ENCODE measurements at regions not wholly inside any gene's neighbourhood (a gene's known extent, or its start where the extent isn't known, plus 50 kb on each side); places are given as distances from the start of the nearest gene placed in this dataset.

DNA sequence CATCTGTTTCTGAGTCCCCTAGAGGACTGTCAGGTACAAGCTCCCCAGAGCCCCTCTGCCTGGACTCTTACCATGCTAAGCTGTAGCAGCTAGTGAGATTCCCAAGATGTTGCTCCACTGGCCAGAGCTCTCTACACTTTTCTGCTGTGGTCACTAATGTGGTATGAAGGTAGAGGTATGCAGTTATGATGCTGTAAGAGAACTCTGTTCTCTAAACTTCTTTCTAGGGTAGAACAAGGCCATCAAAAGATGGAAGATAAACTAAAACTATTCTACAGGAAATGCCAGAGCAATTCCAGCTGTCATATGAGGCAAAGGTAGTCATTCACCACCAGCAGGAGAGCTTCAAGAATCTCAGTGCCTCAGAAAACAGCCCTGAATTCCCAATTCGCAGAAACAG, 517.4 kb upstream of the ARRDC4 start:
- H3K27ac Mint-ChIP-seq = no peak overlapping the region
- H3K9me3 Mint-ChIP-seq = no peaks in the 10 kb centered on the region
- no peaks in the 10 kb centered on the region for H3K27me3 Mint-ChIP-seq (ENCODE audit: insufficient read depth)
- no peak for DNase-seq (ENCODE audit: low spot score)
- H3K4me3 Mint-ChIP-seq = no peak overlapping the region
- no peaks in the 10 kb centered on the region for H3K36me3 Mint-ChIP-seq (ENCODE audit: low read depth)
- intact Hi-C loops (cut with micrococcal nuclease) = no loop called here
- H3K4me1 Mint-ChIP-seq (ENCODE audit: low read depth) = no peaks in the 10 kb centered on the region

DNA sequence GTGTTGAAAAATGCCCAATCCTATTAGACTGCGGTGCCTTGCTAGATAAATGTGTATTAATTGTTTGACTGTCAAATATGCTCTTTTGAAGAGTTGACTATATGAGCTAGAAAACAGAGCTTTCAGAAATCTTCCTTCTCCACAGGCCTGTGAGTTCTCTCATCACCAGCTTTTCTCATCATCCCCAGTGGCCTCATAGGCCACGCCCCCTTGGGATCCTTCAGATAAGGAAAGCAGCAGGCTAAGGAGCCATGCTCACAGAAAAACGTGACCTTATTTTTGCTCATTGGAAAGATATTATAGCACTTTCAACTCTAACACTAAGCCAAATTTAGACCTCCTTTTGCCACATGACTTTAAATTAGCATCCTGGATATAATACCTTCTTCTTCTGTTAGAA, 514.4 kb upstream of the ARRDC4 start:
- H3K27me3 Mint-ChIP-seq (ENCODE audit: insufficient read depth) = no peaks in the 10 kb centered on the region
- DNase-seq (ENCODE audit: low spot score) = no peak
- intact Hi-C loops (cut with micrococcal nuclease) = no loop called here
- no peaks in the 10 kb centered on the region for H3K4me1 Mint-ChIP-seq (ENCODE audit: low read depth)
- H3K27ac Mint-ChIP-seq = no peak overlapping the region
- H3K4me3 Mint-ChIP-seq = no peak overlapping the region
- no peaks in the 10 kb centered on the region for H3K36me3 Mint-ChIP-seq (ENCODE audit: low read depth)
- H3K9me3 Mint-ChIP-seq = peaks cover 4% of the 10 kb centered on the region

DNA sequence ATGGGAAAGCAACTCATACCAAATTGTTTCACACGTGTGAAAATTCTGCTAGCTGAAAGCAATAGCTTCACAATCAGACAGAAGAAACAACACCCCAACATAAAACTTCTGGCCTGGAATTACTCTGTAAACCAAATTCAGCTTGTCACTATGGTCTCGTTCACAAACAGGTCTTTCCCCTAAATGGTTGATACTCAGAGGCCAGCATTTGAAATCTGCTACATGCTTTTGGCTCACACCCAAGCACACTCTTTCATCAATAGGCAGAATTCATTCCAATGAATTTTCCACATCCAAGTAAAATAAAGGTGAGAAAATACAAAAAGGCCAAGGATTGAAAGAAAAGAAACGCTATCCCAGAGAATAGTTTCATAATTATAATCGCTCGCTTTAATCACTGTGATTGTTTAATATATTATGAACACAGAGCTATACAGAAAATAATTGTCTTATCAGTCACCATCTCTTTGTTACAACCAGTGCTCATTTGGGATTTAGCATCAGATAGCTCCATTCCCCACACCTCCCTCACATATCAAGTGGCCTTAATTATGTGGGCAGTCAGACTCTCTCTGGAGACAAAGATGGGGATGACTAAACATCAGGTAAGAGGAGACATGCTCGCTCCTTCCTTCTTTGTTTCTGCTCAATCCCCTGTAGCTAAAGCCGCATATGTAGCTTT, 503.8 kb upstream of the ARRDC4 start:
- no peaks in the 10 kb centered on the region for H3K27me3 Mint-ChIP-seq (ENCODE audit: insufficient read depth)
- H3K4me1 Mint-ChIP-seq (ENCODE audit: low read depth) = no peaks in the 10 kb centered on the region
- intact Hi-C loops (cut with micrococcal nuclease) = no loop called here
- H3K4me3 Mint-ChIP-seq = no peak overlapping the region
- no peaks in the 10 kb centered on the region for H3K36me3 Mint-ChIP-seq (ENCODE audit: low read depth)
- H3K27ac Mint-ChIP-seq = no peak overlapping the region
- H3K9me3 Mint-ChIP-seq = no peaks in the 10 kb centered on the region
- no peak for DNase-seq (ENCODE audit: low spot score)

DNA sequence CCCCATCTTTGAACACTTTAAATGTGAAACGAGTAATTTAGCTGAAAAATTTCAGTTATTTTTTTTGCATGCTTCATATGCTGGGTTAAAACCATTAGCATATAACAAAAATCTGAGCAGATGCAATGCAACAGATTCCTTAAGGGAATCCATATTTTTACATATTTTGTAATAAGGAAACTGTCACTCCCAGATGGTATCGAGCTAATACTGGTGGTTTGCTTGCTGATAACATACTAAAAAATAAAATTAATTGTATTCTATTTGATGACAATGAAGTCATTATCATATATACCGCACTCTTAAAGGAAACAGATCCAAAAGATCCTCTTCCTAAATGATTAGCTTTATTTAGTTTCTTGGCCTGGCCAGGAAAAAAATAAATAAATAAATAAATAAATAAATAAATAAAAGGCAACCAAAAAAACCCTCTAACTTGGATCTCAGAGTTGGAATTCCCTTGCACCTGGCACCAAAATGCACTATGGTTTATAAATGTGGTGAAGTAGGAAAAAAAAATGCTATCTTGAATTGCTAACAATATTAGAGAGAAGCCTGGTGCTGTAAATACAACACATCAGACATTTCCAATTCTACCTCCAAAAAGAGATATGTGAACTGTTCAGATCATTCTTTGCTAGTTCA, 503.2 kb upstream of the ARRDC4 start:
- no peak for DNase-seq (ENCODE audit: low spot score)
- Mint-ChIP-seq H3K27me3 (ENCODE audit: insufficient read depth) (no peaks in the 10 kb centered on the region), H3K9me3 (no peaks in the 10 kb centered on the region), H3K36me3 (ENCODE audit: low read depth) (no peaks in the 10 kb centered on the region), H3K4me1 (ENCODE audit: low read depth) (no peaks in the 10 kb centered on the region), H3K4me3 (no peak overlapping the region), H3K27ac (no peak overlapping the region)
- intact Hi-C loops (cut with micrococcal nuclease) = no loop called here

DNA sequence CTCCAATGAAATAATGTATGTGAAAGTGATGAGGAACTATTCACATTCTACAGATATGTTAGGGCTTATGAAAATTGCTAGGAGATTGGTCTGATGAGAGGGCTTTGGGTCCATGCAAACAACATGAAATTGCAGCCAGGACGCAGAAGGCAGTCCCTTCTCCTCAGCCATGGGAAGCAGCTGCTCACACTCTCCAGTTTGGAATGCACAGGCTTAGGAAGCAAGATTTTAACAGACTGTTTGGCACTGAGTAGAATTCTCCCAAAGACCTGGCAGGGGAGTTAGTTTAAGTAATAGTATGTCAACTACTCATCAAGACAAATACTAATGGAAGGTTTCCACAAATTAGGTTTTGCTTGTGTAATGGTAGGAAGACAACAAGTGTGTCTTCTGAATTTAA, 500.7 kb upstream of the ARRDC4 start:
- H3K4me1 Mint-ChIP-seq (ENCODE audit: low read depth) = no peaks in the 10 kb centered on the region
- no peak for DNase-seq (ENCODE audit: low spot score)
- no peaks in the 10 kb centered on the region for H3K27me3 Mint-ChIP-seq (ENCODE audit: insufficient read depth)
- H3K4me3 Mint-ChIP-seq = no peak overlapping the region
- no peak overlapping the region for H3K27ac Mint-ChIP-seq
- intact Hi-C loops (cut with micrococcal nuclease) = no loop called here
- H3K9me3 Mint-ChIP-seq = no peaks in the 10 kb centered on the region
- no peaks in the 10 kb centered on the region for H3K36me3 Mint-ChIP-seq (ENCODE audit: low read depth)

DNA sequence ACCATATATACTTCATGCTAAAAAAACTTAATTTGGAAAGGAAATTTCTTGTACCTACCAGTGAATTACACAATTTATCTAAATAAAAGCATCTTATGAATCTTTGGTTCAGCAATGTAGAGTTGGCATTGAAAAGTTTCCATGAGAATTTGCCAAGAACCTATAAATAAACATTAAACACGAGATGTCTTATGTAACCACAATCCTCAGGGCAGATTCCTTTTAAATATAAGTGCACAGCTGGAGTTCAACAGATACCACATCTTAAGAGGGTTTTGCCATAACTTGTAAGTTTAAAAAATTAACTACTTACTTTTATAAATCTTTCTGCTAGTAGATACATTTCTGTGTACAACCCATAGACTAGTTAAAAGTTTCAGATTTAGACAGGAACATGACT, 499.3 kb upstream of the ARRDC4 start:
- Mint-ChIP-seq H3K36me3 (ENCODE audit: low read depth) (no peaks in the 10 kb centered on the region), H3K4me1 (ENCODE audit: low read depth) (no peaks in the 10 kb centered on the region), H3K27ac (no peak overlapping the region), H3K9me3 (no peaks in the 10 kb centered on the region), H3K4me3 (no peak overlapping the region), H3K27me3 (ENCODE audit: insufficient read depth) (no peaks in the 10 kb centered on the region)
- intact Hi-C loops (cut with micrococcal nuclease) = no loop called here
- DNase-seq (ENCODE audit: low spot score) = no peak

DNA sequence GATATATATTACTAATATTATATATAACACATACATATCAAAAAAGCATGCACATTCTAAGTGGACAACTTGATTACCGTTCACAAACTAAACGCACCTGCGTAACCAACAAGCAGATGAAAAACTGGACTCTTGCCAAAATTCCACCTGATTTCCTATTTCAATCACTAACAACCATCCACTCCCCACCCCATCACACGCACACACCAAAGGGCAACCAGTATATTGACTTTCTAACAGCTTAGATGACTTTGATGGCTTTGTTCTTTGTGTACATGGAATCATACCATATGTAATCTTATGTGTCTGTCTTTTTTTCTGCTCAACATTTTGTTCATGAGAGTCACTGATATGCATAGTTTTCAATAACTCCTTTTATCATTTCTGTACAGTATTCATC, 496.8 kb upstream of the ARRDC4 start:
- intact Hi-C loops (cut with micrococcal nuclease) = no loop called here
- Mint-ChIP-seq H3K9me3 (no peaks in the 10 kb centered on the region), H3K4me1 (ENCODE audit: low read depth) (no peaks in the 10 kb centered on the region), H3K27me3 (ENCODE audit: insufficient read depth) (no peaks in the 10 kb centered on the region), H3K36me3 (ENCODE audit: low read depth) (no peaks in the 10 kb centered on the region), H3K4me3 (no peak overlapping the region), H3K27ac (no peak overlapping the region)
- DNase-seq (ENCODE audit: low spot score) = no peak

DNA sequence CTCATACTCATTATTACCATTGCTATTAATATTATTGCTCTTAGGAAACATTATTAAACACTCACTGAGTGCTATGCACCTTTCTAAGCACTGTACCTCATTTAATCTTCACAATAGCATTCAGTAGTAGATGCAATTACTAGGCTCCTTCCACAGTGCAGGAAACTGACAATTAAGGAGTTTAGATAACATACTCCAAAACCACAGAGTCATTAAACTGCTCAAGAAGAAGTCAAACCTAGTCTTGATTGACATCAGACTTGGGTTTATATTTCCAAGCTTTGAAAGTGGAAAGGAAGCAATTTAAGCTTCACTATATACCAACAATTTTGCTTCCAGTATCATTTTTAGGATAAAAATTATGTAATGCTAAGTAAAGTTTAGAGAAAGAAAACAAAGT, 490.1 kb upstream of the ARRDC4 start:
- Mint-ChIP-seq H3K27me3 (ENCODE audit: insufficient read depth) (no peaks in the 10 kb centered on the region), H3K9me3 (no peaks in the 10 kb centered on the region), H3K27ac (no peak overlapping the region), H3K4me3 (no peak overlapping the region), H3K36me3 (ENCODE audit: low read depth) (no peaks in the 10 kb centered on the region), H3K4me1 (ENCODE audit: low read depth) (no peaks in the 10 kb centered on the region)
- no peak for DNase-seq (ENCODE audit: low spot score)
- intact Hi-C loops (cut with micrococcal nuclease) = no loop called here

DNA sequence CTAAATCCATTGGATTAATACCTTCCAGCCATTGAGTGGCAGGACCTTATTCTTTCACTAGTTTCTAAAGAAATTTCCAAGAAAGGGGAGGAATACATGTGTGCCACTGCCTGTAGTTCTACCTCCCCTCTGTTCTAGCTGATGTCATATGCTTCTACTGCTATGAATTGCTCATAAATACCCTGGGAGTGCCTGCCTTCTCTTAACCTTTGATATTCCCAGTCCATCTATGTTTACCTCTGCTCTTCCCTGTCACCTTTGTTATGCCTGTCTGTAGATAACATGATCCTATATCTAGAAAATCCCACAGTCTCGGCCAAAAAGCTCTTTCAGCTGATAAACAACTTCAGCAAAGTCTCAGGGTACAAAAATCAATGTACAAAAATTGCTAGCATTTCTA, 486.9 kb upstream of the ARRDC4 start:
- Mint-ChIP-seq H3K27ac (no peak overlapping the region), H3K27me3 (ENCODE audit: insufficient read depth) (no peaks in the 10 kb centered on the region), H3K4me3 (no peak overlapping the region), H3K4me1 (ENCODE audit: low read depth) (no peaks in the 10 kb centered on the region), H3K9me3 (no peaks in the 10 kb centered on the region), H3K36me3 (ENCODE audit: low read depth) (no peaks in the 10 kb centered on the region)
- no peak for DNase-seq (ENCODE audit: low spot score)
- intact Hi-C loops (cut with micrococcal nuclease) = no loop called here

DNA sequence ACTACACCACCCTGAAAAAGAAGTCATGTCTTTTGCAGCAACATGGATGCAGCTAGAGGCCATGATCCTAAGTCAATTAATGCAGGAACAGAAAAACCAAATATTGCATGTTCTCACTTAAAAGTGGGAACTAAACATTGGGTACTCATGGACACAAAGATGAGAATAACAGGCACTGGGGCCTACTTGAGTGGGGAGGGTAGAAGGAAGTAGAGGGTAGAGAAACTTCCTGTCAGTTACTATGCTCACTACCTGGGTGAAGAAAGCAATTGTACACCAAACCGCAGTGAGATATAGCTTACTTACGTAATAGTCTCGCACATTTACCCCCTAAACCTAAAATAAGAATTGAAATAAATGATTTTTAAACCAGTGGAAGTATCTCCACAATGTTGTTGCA, 480.5 kb upstream of the ARRDC4 start:
- intact Hi-C loops (cut with micrococcal nuclease) = no loop called here

DNA sequence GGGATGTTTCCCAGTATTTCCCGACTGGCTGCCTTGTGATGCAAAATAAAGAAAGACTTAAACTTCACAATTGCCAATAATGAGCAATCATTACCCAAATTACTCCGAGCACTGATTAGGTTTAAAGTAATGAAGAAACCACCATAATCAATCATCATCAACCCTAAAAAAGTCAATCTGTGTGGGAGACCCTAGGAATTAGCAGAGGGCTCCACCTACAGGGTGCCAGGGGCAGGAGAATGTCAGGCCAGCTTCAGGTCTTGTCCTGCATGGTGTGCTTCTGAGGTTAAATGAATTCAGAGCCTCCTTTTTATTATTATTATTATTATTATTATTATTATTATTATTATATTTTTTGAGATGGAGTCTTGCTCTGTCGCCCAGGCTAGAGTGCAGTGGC, 478.0 kb upstream of the ARRDC4 start:
- intact Hi-C loops (cut with micrococcal nuclease) = no loop called here
- peaks cover 4% of the 10 kb centered on the region for H3K9me3 Mint-ChIP-seq
- H3K27me3 Mint-ChIP-seq (ENCODE audit: insufficient read depth) = no peaks in the 10 kb centered on the region
- H3K27ac Mint-ChIP-seq = no peak overlapping the region
- no peak overlapping the region for H3K4me3 Mint-ChIP-seq
- DNase-seq (ENCODE audit: low spot score) = no peak
- H3K36me3 Mint-ChIP-seq (ENCODE audit: low read depth) = no peaks in the 10 kb centered on the region
- no peaks in the 10 kb centered on the region for H3K4me1 Mint-ChIP-seq (ENCODE audit: low read depth)

More for the DNA sequence above, 480.5 kb upstream of the ARRDC4 start:
- Mint-ChIP-seq H3K27me3 (ENCODE audit: insufficient read depth) (no peaks in the 10 kb centered on the region), H3K4me3 (no peak overlapping the region), H3K27ac (no peak overlapping the region), H3K9me3 (peaks cover 4% of the 10 kb centered on the region), H3K4me1 (ENCODE audit: low read depth) (no peaks in the 10 kb centered on the region), H3K36me3 (ENCODE audit: low read depth) (no peaks in the 10 kb centered on the region)
- DNase-seq (ENCODE audit: low spot score) = no peak

DNA sequence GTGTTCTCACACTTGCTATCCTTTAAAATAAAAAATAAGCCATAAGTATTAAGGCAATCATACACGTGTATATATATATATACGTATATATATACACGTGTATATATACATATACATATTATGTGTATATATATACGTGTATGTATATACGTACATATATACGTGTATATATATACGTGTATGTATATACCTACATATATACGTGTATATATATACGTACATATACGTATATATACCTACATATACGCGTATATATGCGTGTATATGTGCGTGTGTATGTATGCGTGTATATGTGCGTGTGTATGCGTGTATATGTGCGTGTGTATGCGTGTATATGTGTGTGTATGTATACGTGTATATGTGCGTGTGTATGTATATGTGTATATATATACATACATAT, 477.3 kb upstream of the ARRDC4 start:
- Mint-ChIP-seq H3K4me3 (no peak overlapping the region), H3K4me1 (ENCODE audit: low read depth) (no peaks in the 10 kb centered on the region), H3K27me3 (ENCODE audit: insufficient read depth) (no peaks in the 10 kb centered on the region), H3K27ac (no peak overlapping the region), H3K36me3 (ENCODE audit: low read depth) (no peaks in the 10 kb centered on the region), H3K9me3 (peaks cover 4% of the 10 kb centered on the region)
- intact Hi-C loops (cut with micrococcal nuclease) = no loop called here
- no peak for DNase-seq (ENCODE audit: low spot score)

DNA sequence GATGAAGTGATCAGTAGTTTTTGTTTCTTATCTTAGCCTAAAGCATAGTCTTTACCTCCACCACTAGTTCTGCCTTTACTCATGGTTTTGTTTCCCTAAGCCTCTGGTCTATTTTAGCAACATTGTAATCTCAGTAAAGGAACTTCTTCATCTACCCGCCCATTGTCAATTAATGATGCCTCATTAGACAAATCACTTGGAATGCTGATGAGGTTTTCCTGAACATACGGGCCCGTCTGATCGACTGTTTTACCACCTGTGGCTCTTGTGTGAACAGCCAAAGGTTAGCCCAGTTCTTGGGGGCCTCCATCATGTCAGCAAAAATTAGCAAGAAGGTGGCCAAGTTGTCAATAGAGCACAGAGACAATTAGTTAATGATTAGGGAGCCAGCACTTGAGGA, 470.1 kb upstream of the ARRDC4 start:
- Mint-ChIP-seq H3K27me3 (ENCODE audit: insufficient read depth) (no peaks in the 10 kb centered on the region), H3K4me1 (ENCODE audit: low read depth) (no peaks in the 10 kb centered on the region), H3K4me3 (no peak overlapping the region), H3K27ac (no peak overlapping the region), H3K36me3 (ENCODE audit: low read depth) (no peaks in the 10 kb centered on the region), H3K9me3 (no peaks in the 10 kb centered on the region)
- intact Hi-C loops (cut with micrococcal nuclease) = no loop called here
- DNase-seq (ENCODE audit: low spot score) = no peak

DNA sequence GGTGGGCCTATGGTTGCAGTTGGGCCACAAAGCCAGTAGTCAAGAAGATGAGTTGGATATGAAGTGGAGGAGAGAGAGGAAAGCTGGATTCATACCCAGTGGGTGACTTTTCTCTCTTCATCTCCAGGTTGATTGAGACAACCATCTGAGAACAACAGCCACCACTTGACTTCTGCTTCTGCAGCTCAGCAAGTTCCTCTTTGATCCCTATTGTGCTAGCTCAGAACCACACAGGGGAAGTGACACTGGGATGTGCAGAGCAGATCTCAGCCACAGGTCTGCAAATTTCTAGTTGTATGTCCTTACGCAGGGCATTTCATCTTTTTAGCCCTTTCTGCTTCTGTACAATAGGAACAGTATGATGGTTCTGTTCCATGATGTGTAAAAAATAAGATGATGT, 459.2 kb upstream of the ARRDC4 start:
- H3K36me3 Mint-ChIP-seq (ENCODE audit: low read depth) = no peaks in the 10 kb centered on the region
- intact Hi-C loops (cut with micrococcal nuclease) = no loop called here

More for the DNA sequence above, 459.2 kb upstream of the ARRDC4 start:
- no peaks in the 10 kb centered on the region for H3K4me1 Mint-ChIP-seq (ENCODE audit: low read depth)
- no peak for DNase-seq (ENCODE audit: low spot score)
- no peaks in the 10 kb centered on the region for H3K27me3 Mint-ChIP-seq (ENCODE audit: insufficient read depth)
- H3K9me3 Mint-ChIP-seq = peaks cover 5% of the 10 kb centered on the region
- H3K4me3 Mint-ChIP-seq = no peak overlapping the region
- H3K27ac Mint-ChIP-seq = no peak overlapping the region
